ENCODE measurements at regions not wholly inside any gene's neighbourhood (a gene's known extent, or its start where the extent isn't known, plus 50 kb on each side); places are given as distances from the start of the nearest gene placed in this dataset.

DNA sequence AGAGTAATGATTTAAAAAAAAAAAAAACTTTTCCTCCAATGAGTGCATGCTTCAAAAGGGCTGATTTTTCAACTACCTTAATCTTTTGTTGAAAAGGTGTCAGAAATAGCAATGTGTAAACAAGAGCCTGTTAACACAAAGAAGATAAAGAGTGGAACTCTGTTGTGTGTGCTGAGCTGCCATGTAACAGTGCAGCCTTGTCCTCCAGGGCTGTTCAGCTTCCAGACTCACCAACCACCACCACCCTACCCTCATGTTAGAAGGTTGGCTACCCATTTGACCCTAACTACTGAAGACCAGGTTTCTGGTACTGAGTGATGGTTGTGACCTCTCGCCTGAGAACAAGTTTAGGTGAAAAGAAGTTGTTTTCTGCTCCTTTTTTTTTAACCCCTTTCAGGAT is 222.8 kb upstream of the TEX13C start:
- FAIRE-seq, result no peak
- Histone ChIP-seq H3K36me3 (ENCODE audit: control insufficient read depth in 2 of 2, extremely low read depth in 1 of 2, insufficient read depth in 2 of 2, low read length in 2 of 2) (no peaks in the 10 kb centered on the region), H3K4me1 (ENCODE audit: control insufficient read depth, extremely low read depth, insufficient read depth, low read length) (no peaks in the 10 kb centered on the region), H3K27me3 (ENCODE audit: control insufficient read depth, extremely low read depth, insufficient read depth, low read length) (no peaks in the 10 kb centered on the region), H3K9ac (ENCODE audit: control insufficient read depth, extremely low read depth, insufficient read depth, low read length) (no peak overlapping the region), H3K79me2 (ENCODE audit: control insufficient read depth, insufficient read depth, low read length) (no peaks in the 10 kb centered on the region), H2AFZ (ENCODE audit: control insufficient read depth, low read length) (no peak overlapping the region), H3K9me3 (ENCODE audit: control insufficient read depth, low read depth, low read length) (no peaks in the 10 kb centered on the region), H3K9me1 (ENCODE audit: control insufficient read depth, extremely low read depth, insufficient read depth, low read length) (no peaks in the 10 kb centered on the region), H3K27ac (ENCODE audit: control insufficient read depth, insufficient read depth, low read length) (no peak overlapping the region), H3K4me3 (ENCODE audit: control insufficient read depth in 2 of 3, extremely low read depth in 1 of 3, insufficient read depth in 2 of 3, low read depth in 1 of 3, low read length in 3 of 3) (no peak overlapping the region), H3K4me2 (ENCODE audit: control insufficient read depth, extremely low read depth, insufficient read depth, low read depth, low read length) (no peak overlapping the region), H4K20me1 (ENCODE audit: control insufficient read depth, extremely low read depth, insufficient read depth, low read length) (no peaks in the 10 kb centered on the region)
- dilution Hi-C loops (cut with MboI; ENCODE audit: extremely low pct_ligation_motif_present, low sequenced_read_pairs), result no loop called here
- DNase-seq (ENCODE audit: low read depth, low spot score), result no peak
- no peak for TF ChIP-seq CTCF (optimal IDR thresholded peaks at IDR 0.05 in 1 of 3, IDR thresholded peaks at IDR 0.05 in 1 of 3, conservative IDR thresholded peaks at IDR 0.05 in 1 of 3; ENCODE audit: extremely low read depth in 1 of 3, insufficient read depth in 2 of 3, low read length in 3 of 3)
- no peak for TF ChIP-seq EZH2 (IDR thresholded peaks at IDR 0.05; ENCODE audit: low read length)

GRCh38 chrX:125101971-125102755 is 217.5 kb upstream of the TEX13C start:
- no peak overlapping the region for H3K27ac ChIP-seq (ENCODE audit: control insufficient read depth, insufficient read depth, low read length)
- dilution Hi-C loops (cut with MboI; ENCODE audit: extremely low pct_ligation_motif_present, low sequenced_read_pairs), result no loop called here
- H4K20me1 ChIP-seq (ENCODE audit: control insufficient read depth, extremely low read depth, insufficient read depth, low read length), result no peaks in the 10 kb centered on the region
- no peaks in the 10 kb centered on the region for H3K4me1 ChIP-seq (ENCODE audit: control insufficient read depth, extremely low read depth, insufficient read depth, low read length)
- no peaks in the 10 kb centered on the region for H3K9me3 ChIP-seq (ENCODE audit: control insufficient read depth, low read depth, low read length)
- TF ChIP-seq EZH2 (IDR thresholded peaks at IDR 0.05; ENCODE audit: low read length), result no peak
- TF ChIP-seq CTCF (optimal IDR thresholded peaks at IDR 0.05 in 1 of 3, IDR thresholded peaks at IDR 0.05 in 1 of 3, conservative IDR thresholded peaks at IDR 0.05 in 1 of 3; ENCODE audit: extremely low read depth in 1 of 3, insufficient read depth in 2 of 3, low read length in 3 of 3), result no peak
- no peak for FAIRE-seq
- H3K36me3 ChIP-seq (ENCODE audit: control insufficient read depth in 2 of 2, extremely low read depth in 1 of 2, insufficient read depth in 2 of 2, low read length in 2 of 2), result no peaks in the 10 kb centered on the region
- H3K4me3 ChIP-seq (ENCODE audit: control insufficient read depth in 2 of 3, extremely low read depth in 1 of 3, insufficient read depth in 2 of 3, low read depth in 1 of 3, low read length in 3 of 3), result no peak overlapping the region
- H3K79me2 ChIP-seq (ENCODE audit: control insufficient read depth, insufficient read depth, low read length), result no peaks in the 10 kb centered on the region
- no peaks in the 10 kb centered on the region for H3K9me1 ChIP-seq (ENCODE audit: control insufficient read depth, extremely low read depth, insufficient read depth, low read length)
- no peaks in the 10 kb centered on the region for H3K27me3 ChIP-seq (ENCODE audit: control insufficient read depth, extremely low read depth, insufficient read depth, low read length)
- H3K4me2 ChIP-seq (ENCODE audit: control insufficient read depth, extremely low read depth, insufficient read depth, low read depth, low read length), result no peak overlapping the region
- no peak for DNase-seq (ENCODE audit: low read depth, low spot score)
- no peak overlapping the region for H2AFZ ChIP-seq (ENCODE audit: control insufficient read depth, low read length)
- no peak overlapping the region for H3K9ac ChIP-seq (ENCODE audit: control insufficient read depth, extremely low read depth, insufficient read depth, low read length)
